Loucy (cell line): ENCODE measurements at regions not wholly inside any gene's neighbourhood (a gene's known extent, or its start where the extent isn't known, plus 50 kb on each side); places are given as distances from the start of the nearest gene placed in this dataset.

Source experiments
- EZH2phosphoT487 ChIP-seq: fragments of 200-600 bp; IDR thresholded peaks from 2 replicates; pipeline ENCODE4 v1.6.1; 2018; ENCODE audit warnings: antibody characterized with exemption, mild to moderate bottlenecking, moderate library complexity, borderline replicate concordance
- TF ChIP-seq, protein P1 (sequence below): fragments of 200-600 bp; sonication (generic); conservative IDR thresholded peaks from 2 replicates; pipeline ENCODE4 v1.5.1; 2014; ENCODE audit warnings: mild to moderate bottlenecking, antibody characterized with exemption, low read length

DNA sequence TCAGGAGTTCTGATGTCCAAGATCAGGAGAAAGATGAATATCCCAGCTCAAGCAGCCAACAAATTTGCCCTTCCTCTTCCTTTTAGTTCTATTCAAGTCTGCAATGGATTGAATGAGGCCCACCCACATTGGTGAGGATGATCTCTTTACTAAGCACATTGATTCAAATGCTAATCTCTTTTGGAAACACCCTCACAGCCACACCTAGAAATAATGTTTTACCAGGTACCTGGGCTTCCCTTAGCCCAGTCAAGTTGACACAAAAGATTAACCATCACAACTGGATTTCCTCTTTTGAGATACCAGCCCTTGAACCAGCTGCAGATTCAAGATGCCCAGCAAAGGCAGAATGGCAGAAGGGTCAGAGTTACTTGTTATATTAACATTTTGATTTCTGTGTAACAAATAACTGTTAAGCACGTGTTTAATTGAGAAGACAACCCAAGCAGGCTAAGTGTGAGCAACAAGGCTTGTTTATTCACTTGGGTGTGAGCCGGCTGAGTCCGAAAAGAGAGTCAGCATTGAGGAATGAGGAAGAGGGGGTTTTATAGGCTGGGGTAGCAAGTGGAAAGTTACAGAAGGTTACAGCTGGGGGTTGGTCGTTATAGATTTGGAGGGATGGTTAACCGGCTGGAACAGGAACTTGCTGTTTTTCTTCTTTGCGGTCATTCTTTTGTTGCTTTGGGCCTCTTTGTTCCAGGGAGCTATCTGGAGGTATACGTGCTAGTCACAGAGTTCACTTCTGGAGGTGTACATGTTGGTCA is 180.3 kb downstream of the EMP1 start:
- TF ChIP-seq, protein P1, sequence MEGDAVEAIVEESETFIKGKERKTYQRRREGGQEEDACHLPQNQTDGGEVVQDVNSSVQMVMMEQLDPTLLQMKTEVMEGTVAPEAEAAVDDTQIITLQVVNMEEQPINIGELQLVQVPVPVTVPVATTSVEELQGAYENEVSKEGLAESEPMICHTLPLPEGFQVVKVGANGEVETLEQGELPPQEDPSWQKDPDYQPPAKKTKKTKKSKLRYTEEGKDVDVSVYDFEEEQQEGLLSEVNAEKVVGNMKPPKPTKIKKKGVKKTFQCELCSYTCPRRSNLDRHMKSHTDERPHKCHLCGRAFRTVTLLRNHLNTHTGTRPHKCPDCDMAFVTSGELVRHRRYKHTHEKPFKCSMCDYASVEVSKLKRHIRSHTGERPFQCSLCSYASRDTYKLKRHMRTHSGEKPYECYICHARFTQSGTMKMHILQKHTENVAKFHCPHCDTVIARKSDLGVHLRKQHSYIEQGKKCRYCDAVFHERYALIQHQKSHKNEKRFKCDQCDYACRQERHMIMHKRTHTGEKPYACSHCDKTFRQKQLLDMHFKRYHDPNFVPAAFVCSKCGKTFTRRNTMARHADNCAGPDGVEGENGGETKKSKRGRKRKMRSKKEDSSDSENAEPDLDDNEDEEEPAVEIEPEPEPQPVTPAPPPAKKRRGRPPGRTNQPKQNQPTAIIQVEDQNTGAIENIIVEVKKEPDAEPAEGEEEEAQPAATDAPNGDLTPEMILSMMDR = no peak
- TF ChIP-seq EZH2phosphoT487 = no peak
